HTR-8/SVneo (cell line): ENCODE measurements at regions not wholly inside any gene's neighbourhood (a gene's known extent, or its start where the extent isn't known, plus 50 kb on each side); places are given as distances from the start of the nearest gene placed in this dataset.

Experiments
- DNase-seq: peaks from one replicate; pipeline ENCODE4 v3.0.0; 2011; ENCODE audit warnings: low spot score, mixed read lengths; ENCODE audit not compliant: insufficient read length
- FAIRE-seq: peaks from 2 replicates; lab custom pipeline; 2011; peaks lifted over from hg19 to GRCh38; lab: Jason Lieb, UNC

DNA sequence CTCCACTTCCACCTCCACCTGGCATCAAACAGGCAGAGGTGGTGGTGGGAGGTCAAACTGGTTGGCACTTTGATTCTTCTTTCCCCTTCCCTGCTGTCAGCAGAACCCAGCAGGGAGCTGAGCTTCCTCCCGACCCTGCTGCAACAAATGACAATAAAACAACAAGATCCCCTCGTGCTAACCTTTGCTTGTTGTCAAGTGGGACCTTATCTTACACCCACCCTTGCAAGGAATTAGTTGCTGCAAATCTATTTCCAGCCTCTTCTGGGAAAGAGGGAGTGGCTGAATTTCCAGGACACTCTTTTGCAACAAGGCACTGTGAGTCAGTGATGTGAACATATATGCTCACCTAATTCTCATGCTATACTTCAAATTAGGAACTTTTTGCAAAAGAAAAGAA, 655.1 kb downstream of the DSC3 start:
- FAIRE-seq = no peak
- DNase-seq = no peak

DNA sequence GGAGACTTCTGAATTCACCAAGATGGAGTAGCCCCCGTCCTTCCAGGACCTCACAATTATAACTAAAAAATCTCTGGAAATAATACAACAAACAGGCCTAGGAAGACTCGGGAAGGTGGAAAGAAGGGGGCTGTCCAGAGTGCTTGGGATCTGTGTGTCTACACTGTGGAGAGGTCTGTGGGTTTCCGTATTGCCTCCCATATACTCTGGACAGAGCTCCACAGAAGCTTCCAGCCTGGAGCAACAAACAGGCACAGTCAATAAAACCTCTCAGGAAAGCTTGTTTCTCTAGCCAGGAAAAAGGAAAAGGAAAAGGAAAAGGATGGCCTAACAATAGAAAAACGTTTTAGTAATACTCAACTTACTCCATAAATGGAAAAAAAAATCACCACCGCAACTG, 655.9 kb downstream of the DSC3 start:
- DNase-seq (no peak), FAIRE-seq (no peak)

DNA sequence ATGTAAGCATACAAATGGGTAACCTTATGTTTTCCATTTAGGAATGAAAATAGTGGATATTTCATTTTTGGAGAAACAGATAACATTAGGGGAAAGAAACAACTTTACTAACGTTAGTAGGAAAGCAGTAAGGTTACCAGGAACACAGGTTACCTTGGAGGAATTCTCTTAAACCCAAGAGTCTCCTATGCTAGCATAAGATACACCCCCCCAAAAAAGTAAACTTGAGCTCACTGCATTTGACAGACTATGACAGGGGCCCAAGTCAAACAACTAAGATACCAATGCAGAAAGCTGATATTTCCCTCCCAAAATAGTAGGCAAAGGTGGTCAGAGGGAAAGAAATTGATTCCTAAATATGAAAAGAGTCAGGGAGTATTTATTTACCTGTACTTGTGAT, 656.9 kb downstream of the DSC3 start:
- no peak for FAIRE-seq

DNA sequence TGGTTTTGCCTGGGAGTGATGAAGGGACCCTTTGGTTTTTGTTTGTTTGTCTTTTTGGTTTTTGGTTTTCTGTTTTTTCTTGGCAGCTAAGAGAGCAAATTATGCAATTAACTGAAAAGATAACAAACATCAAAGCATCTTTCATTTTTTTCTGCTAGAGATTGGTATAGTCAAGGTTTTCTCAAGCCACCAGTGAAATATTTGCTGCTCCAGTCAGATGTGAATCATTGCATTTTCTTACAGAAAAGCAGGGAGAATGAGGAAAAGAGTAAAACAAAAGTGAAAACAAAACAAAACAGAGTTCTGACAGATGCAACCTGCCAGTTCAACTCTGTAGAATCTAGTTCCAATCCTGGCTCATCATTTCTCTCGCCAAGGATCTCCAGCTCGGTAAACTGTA, 660.7 kb downstream of the DSC3 start:
- no peak for FAIRE-seq

More for the DNA sequence above, 656.9 kb downstream of the DSC3 start:
- DNase-seq = no peak

DNA sequence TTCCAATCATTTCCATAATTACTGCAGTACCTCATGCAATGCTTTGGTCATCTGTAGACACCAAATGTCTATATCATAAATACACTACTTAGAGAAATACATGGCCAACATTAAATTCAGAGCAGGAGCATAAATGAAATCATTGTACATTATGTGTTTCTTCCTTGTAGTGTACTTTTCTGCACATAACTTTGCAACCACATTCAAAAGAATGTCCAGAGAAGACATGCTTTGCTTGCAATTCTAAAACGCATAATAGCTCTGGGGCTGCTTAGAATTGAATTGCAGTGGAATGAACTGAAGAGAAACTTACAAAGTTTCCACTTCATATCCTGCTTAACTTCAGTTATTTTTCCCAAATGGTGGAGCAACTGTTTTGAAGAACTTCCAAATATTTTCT, 664.4 kb downstream of the DSC3 start:
- DNase-seq = no peak
- no peak for FAIRE-seq

More for the DNA sequence above, 660.7 kb downstream of the DSC3 start:
- DNase-seq = no peak

DNA sequence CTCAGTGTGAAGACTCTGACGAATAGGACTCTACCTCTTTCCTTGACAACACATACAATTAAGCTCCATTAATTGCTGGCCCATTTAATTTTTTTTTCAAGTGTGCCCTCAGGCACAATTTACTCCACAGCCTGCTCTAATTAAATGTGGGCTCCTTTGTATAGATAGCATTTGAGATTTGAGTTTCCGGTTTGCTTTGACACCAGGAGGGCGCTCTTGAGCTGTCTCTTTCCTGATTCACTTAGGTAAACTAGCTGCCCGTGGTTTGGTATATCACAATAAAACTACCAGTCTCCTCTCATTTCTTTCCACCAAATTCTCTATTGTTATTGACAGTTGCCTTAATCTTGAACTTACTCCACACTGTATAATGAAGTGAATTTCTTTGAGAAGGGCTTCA, 666.0 kb downstream of the DSC3 start:
- no peak for DNase-seq
- FAIRE-seq = no peak

DNA sequence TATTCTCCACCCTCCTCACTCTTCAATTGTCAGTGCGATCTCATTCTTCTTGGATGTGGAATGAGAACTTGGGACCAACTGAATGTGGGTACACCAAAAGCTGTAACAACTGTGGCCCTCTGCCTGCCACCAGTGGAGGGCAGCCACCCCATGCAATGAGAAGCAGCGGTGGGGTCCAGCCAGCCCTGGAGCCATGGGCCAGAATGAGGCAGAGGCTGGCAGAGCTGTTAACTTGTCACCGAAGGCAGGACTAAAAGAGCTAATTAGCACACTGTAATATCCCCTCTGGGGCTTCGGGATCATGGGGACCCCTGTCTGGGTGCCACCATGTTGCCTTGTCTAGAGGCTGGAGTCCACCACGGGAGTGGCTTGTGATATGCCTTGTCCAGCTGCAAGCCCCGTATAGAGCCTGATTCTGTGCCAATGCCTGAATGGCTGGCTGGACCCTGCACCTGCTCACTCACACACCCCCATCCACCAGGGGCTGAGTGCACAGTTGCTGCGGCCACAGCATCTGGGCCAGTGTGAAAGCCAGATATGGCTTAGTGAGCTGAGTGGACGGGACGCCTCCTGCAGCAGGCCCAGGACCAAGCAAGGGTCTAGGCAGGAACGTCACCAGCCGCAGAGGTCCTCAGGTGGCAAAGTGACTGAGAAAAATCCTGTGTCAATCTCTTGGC, 680.5 kb downstream of the DSC3 start:
- DNase-seq (no peak), FAIRE-seq (no peak)

DNA sequence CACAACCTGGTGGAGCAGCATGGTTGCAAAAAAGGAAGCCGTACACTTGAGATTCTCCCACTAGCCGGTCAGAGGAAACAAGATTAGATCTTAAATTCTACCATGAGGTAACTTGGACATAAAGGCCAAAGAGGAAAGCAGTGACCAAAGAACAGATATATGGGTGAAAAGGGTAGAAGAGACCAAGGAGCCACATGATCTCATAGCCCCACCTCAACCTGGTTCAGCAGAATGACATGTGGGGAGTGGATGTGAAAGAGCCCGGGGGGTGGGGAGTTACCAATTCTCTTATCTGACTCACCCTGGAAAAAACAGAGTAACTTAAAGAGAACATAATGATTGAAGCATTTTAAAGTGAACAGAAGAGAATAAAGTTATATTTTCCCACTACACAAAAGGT, 683.0 kb downstream of the DSC3 start:
- FAIRE-seq = no peak
- DNase-seq = no peak

DNA sequence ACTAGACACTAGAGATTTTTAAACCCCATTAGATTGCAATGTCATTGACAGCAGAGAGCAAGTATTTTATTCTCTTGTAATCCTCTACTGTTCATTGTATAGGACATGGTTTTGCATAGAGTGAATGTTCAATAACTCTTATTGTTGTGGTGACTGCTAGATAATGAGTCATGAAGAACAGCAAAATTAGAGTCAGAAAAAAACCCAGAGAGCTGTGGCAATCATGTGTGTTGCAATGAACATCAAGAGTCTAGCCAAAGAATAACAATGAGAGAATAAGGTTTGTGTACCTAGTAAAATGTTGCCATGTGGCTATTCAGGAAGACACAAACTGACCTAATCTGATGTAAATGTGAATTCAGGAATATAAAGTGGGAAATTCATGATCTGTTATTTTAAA, 684.0 kb downstream of the DSC3 start:
- no peak for DNase-seq
- FAIRE-seq = no peak

DNA sequence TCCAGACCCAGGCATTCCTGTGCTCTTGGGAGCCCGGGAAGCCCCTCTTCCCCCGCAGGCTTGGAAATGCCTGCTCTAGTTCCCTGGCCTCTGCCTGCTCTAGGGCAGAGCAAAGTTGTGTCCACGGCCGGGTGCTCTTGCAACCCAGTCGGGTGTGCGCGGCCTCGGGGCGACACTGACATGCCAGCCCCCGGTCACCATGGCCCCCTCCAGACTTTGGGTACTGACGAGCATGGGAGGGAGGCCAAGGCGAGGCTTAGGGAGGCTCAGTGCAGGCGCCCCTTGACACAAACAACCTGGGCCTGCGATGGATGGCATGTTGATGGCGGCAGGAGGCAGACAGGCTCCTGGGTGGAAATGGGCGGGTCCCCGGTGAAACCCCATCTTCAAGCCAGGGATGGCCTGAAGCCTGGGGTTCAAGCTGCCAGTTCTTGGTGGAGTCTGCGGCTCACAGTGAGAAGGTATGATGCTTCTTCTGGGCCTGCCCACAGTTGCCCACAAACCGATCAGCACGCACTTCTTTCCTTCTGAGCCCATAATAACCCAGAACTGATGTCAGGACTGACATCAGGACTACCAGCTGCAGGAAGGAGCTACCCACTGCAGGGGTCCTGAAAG, 689.9 kb downstream of the DSC3 start:
- DNase-seq (no peak), FAIRE-seq (no peak)

DNA sequence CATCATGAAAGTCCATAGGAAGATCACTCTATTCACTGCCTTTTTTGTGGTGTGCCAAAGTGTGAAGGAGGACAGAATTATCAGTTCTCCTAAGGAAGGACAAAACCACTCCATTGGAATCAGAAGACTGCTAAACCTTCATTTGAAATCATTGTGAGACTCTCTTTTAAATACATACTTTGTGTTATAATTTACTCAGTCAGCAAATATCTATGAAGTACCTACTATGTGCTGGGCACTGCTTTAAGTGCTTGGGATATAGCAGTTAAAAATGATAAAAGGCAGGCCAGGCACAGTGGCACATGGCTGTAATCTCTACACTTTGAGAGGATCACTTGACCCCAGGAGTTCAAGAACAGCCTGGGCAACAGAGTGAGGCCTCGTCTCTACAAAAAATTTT, 692.3 kb downstream of the DSC3 start:
- no peak for FAIRE-seq
- DNase-seq = no peak

DNA sequence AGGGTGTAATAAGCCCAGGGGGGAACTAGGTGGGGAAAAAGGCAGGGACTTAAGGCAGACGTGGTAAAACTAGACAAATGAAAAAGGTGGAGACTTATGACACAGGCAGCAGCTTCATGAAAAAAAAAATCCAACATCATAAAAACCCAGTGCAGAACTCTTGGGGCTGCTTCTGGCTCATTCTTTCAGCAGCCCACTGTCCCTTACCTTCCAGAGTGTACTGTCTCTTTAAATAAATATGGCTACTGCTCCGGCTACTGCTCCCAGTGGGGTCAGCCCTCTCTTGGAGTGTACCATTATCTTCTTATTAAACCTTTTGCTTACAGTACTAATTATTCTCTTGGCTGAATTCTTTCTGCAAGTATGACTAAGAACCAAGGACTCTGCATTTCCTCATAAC, 699.5 kb downstream of the DSC3 start:
- DNase-seq (no peak), FAIRE-seq (no peak)

DNA sequence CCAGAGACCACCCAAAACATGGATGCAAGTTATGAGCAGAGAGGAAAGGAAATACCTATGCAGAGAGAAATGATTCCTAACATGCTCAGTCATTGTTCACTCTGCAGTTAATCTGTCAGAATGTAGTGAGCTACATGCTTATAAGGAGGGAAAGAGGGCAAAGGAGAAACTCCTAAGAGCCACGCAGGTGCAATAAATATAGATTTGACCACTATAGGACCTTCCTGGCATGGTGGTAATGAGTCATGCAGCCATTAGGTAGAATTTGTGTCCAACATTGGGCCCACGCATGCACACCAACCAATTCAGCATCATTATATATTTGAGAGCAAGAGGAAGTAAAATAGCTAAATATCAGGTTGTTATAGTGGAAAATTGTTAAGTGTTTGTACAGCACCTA, 699.9 kb downstream of the DSC3 start:
- DNase-seq (no peak), FAIRE-seq (no peak)

DNA sequence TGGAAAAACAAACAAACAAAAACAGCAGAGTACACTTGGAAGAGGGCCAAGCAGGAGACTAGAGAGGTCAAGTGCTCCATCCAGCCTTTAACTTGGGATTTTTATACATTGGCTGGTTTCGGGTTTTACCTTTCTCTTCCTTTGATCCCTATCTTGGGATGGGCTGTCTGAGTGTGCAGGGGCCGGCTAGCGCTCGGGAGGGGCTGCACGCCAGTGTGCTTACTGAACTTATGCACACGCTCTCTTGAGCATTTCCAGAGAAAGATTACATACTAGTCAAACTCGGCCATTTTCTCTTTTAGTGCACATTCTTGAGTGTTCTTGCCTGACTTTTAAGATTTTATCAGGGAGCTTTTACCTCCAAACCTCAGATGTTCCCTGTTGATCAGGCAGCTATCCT, 707.8 kb downstream of the DSC3 start:
- no peak for DNase-seq
- FAIRE-seq = no peak

DNA sequence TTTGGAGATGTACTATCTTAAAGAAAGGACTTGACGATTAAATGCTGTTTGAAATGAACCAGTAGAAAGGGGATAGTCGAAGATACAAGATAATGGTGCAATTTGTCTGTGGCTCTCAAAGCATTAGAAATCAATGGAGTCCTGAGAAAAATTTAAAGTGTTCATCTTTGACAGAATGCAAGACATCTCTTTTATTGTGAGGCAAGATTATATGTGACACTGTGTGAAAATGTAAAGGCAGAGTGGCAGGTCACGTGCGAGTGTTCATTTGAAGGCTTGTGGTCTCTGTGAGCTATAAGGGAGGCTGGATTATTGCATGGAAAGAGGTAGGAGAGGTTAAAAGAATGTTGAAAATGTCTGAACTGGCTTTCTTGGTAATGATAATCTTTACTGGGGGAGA, 709.2 kb downstream of the DSC3 start:
- no peak for DNase-seq
- FAIRE-seq = no peak

DNA sequence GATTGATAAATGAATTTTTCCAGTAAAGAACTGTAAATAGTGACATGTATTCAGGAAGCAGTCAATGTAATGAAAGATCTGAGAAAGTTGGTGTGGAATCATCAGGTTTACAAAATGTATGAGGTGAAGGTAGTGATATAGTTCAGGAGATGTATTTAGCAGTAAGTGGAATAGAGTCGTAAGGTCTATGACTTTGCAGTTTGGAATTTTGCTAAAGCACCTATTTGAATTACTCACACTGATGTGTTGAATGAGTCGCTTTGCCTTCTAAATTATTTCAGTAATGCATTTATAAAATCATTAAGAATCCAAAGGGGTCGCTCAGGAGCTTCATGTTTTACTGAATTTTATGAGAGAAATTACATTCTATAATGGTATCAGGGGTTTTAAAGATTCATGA, 713.7 kb downstream of the DSC3 start:
- no peak for FAIRE-seq
- no peak for DNase-seq

DNA sequence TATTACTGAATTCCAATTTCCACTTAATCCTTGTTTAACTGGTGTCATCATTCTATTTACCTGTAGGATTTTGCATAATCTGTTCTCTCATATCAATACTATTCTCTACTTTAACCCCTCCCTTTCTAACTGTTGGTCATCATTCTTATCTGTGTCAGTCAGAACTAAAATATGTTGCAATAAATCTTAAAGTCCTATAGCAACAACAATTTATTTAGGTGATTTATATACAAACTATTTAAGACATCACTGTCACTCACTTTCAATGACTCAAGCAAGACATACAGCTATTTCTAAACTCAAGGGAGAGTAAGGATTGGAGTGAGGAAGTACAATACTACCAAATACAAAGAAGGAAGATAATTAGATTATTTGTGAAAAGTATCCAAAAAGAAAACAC, 740.4 kb downstream of the DSC3 start:
- FAIRE-seq = no peak
- DNase-seq = no peak

DNA sequence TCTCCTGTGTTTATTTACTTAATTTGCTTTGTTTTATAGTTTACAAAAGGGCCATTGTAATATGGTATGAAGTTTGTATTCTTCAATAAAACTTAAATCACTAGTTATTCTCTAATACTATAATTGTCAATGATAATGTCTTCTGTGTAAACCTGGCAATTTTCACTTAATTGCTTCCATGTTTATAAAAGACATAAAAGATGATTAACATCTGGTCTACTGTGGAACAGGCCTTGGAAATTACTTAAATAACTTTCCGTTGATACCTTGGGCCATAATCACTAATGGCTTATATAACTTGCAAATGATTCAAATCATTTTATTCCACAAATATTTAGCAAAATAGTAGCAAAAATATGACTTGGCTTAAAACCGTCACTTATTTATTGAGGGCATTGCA, 743.8 kb downstream of the DSC3 start:
- no peak for DNase-seq
- no peak for FAIRE-seq

DNA sequence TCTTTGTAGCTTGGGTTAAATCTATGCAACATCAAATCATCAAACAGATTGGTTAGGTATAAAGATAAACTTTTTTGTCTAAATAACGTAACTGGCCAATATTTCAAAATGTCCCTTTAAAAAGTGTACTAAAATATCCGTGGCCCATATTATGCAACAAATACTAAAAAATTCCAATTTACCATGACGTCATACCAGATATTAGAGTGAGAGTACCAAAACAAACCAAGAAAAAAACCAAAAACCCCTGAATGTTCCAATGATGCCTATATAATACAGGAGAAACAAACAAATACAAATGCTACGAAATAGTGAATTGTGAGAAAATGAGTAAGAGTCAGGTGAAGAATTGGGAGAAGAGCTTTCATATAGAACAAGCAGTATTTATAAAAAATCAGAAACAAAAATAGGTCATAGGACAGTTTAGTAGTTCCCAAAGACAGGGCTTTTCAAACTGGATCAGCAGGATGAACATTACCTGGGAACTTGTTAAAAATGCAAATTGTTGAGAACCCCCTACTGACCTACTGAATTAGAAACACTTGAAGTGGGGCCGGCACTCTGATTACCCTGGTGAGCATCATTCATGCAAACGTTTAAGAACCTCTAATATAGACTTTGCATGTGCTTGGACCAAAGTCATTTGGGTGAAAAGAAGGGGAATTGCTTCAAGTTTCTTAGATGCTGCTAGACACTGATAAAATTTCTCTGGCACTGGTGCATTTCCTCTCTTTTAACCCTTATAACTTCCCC, 753.7 kb downstream of the DSC3 start:
- no peak for DNase-seq
- FAIRE-seq = no peak

DNA sequence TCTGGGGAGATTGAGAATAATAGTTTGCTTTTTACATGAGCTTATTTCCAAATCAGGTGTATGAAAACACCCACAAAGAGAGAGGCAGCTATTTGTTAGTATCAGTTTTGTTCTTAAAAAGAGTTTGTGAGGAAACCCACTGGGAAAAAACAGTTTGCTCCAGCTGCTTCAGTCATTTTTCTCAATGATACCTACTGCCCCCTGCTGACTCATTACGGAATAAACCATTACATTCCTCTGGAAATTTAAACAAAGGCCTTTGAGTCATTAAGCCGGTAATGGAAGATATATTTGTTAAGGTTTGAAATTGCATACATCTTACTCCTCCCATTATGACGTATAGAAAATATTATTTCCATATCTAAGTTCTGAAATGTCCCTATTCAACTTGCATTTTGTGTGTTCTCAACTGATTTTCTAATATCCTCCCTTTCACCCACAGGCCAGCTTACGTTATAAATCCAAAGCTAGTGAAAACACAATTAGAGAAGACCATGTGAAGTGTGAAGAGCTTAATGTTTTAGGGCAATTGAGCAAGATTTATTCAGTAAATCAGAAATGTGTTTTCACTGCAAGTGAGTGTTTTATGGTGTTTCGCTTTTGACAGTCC, 761.6 kb downstream of the DSC3 start:
- DNase-seq (peak; percentile 0), FAIRE-seq (no peak)

DNA sequence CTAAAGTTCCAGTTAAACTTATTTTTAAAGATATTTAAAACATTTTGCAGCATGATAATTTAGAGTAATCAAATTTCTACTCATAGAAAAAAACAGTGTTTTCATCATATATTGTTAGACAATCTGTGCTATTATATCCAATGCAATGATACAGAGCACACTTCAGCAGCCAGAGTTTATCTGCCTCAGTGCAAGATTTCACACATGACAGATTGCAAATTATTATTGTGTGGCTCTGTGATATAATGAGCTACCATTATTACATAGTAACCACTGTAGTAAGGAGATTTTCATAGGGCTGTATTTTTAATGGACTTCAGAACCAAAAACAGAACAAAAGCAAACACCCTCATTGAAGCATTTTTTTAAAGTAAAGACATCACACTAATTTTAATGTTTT, 762.4 kb downstream of the DSC3 start:
- DNase-seq = no peak
- FAIRE-seq = no peak
